Upper lobe of right lung (tissue), 1 donor: ENCODE measurements at regions not wholly inside any gene's neighbourhood (a gene's known extent, or its start where the extent isn't known, plus 50 kb on each side); places are given as distances from the start of the nearest gene placed in this dataset.

Experiments
- ATAC-seq: fragments of 200-7000 bp; cut with Tn5 transposase; one replicate; pipeline ENCODE4 v1.9.1; 2020; ENCODE audit warnings: mild to moderate bottlenecking, moderate library complexity
- DNase-seq: peaks from one replicate; pipeline ENCODE4 v3.0.0-alpha.2; 2020
- H3K27ac ChIP-seq: fragments of 200-600 bp; one replicate; pipeline ENCODE4 v1.8.0; 2022
- H3K27me3 ChIP-seq: fragments of 200-600 bp; one replicate; pipeline ENCODE4 v1.8.0; 2022; ENCODE audit warnings: mild to moderate bottlenecking
- H3K36me3 ChIP-seq: fragments of 200-600 bp; one replicate; pipeline ENCODE4 v1.8.0; 2022
- H3K4me1 ChIP-seq: fragments of 200-600 bp; one replicate; pipeline ENCODE4 v1.8.0; 2022
- H3K4me3 ChIP-seq: fragments of 200-600 bp; one replicate; pipeline ENCODE4 v1.8.0; 2022; ENCODE audit warnings: mild to moderate bottlenecking
- H3K9me3 ChIP-seq: fragments of 200-600 bp; one replicate; pipeline ENCODE4 v1.8.0; 2022
- intact Hi-C: fragments of 100-400 bp; cut with DNase I; formaldehyde crosslinking; loops from one replicate; pipeline ENCODE4 v1.11.0; 2022
- TF ChIP-seq, protein P1 (sequence below): fragments of 200-600 bp; IDR thresholded peaks from one replicate; pipeline ENCODE4 v1.8.0; 2022; ENCODE audit warnings: antibody characterized with exemption
- donor health status: DM: no; HTN: yes; CAD: no; lungs with severe emphysema.

DNA sequence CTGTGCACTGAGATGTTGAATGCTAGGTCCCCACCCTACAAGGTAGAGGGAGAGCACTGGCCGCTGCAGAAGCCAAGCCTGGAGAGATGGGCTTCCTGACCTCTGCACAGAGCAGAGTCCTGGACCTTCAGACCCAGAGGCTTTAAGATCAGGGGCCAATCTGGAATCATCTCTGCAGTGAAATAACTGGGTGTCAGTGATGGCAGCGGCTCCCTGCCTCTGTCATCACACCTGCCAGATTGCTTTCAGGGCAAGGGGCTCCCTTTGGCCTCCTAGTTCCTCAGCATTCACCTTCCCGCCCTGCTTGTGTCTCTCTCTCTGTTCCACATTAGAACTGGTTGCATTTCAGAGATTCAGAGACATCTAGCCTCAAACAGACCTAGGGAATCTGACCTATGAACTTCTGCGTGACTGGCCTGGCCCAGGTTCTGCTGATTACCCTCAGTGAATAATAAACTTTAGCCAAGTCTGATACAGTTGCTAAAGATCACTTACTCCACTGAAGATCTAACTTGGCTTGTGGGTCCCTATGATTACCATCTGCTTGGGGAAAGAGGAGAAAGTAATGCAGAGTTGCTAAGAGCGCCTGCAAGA is 87.8 kb downstream of the ATP1A1 start:
- no peak for ATAC-seq
- intact Hi-C loops = no loop called here
- H3K27me3 ChIP-seq = no peaks in the 10 kb centered on the region
- no peak overlapping the region for H3K27ac ChIP-seq
- H3K4me1 ChIP-seq = no peaks in the 10 kb centered on the region
- TF ChIP-seq, protein P1, sequence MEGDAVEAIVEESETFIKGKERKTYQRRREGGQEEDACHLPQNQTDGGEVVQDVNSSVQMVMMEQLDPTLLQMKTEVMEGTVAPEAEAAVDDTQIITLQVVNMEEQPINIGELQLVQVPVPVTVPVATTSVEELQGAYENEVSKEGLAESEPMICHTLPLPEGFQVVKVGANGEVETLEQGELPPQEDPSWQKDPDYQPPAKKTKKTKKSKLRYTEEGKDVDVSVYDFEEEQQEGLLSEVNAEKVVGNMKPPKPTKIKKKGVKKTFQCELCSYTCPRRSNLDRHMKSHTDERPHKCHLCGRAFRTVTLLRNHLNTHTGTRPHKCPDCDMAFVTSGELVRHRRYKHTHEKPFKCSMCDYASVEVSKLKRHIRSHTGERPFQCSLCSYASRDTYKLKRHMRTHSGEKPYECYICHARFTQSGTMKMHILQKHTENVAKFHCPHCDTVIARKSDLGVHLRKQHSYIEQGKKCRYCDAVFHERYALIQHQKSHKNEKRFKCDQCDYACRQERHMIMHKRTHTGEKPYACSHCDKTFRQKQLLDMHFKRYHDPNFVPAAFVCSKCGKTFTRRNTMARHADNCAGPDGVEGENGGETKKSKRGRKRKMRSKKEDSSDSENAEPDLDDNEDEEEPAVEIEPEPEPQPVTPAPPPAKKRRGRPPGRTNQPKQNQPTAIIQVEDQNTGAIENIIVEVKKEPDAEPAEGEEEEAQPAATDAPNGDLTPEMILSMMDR = no peak
- H3K36me3 ChIP-seq = no peaks in the 10 kb centered on the region
- no peaks in the 10 kb centered on the region for H3K9me3 ChIP-seq
- DNase-seq = no peak
- H3K4me3 ChIP-seq = no peak overlapping the region

DNA sequence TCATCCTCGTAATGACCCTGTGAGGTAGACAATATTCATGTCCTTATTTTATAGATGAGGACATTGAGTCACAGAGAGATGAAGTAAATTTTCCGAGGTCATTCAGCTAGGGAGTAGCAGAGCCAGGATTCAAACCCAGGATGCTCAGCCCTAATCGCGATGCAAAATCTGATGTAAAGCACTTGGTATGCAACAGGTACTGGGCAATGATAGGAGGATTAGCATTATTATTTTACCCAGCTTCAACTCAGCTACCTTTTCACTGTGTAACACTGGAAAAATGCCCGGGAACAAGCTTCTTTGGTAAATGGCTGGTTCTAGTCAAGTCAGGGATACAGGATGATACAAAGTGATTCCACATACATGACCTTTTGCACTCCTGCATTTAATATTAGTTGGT is 88.7 kb downstream of the ATP1A1 start:
- ATAC-seq (no peak), DNase-seq (no peak)
- intact Hi-C loops = no loop called here
- Histone ChIP-seq H3K27ac (no peak overlapping the region), H3K27me3 (no peaks in the 10 kb centered on the region), H3K9me3 (no peaks in the 10 kb centered on the region), H3K4me3 (no peak overlapping the region), H3K4me1 (no peaks in the 10 kb centered on the region), H3K36me3 (no peaks in the 10 kb centered on the region)
- TF ChIP-seq, protein P1 = no peak

- Histone ChIP-seq H3K4me1 (no peaks in the 10 kb centered on the region), H3K27ac (no peak overlapping the region), H3K9me3 (no peaks in the 10 kb centered on the region), H3K36me3 (no peaks in the 10 kb centered on the region), H3K27me3 (no peaks in the 10 kb centered on the region), H3K4me3 (no peak overlapping the region)
- TF ChIP-seq, protein P1 = no peak
- DNase-seq (no peak), ATAC-seq (no peak)
- intact Hi-C loops = no loop called here
These were observed 89.7 kb downstream of the ATP1A1 start for GRCh38 chr1:116462722-116463121.

- no peaks in the 10 kb centered on the region for H3K27me3 ChIP-seq
- ATAC-seq = no peak
- no peak overlapping the region for H3K4me3 ChIP-seq
- no peaks in the 10 kb centered on the region for H3K4me1 ChIP-seq
- H3K9me3 ChIP-seq = no peaks in the 10 kb centered on the region
- no peak for DNase-seq
- TF ChIP-seq, protein P1 = no peak
- no peaks in the 10 kb centered on the region for H3K36me3 ChIP-seq
- H3K27ac ChIP-seq = no peak overlapping the region
- intact Hi-C loops = no loop called here
These were observed 90.7 kb downstream of the ATP1A1 start for GRCh38 chr1:116463730-116464129.
